Ureter (tissue), 1 donor: ENCODE measurements at regions not wholly inside any gene's neighbourhood (a gene's known extent, or its start where the extent isn't known, plus 50 kb on each side); places are given as distances from the start of the nearest gene placed in this dataset.
"Not testable (repeated sequence)": the region's sequence is repeated elsewhere in the genome, so short reads cannot be mapped to it uniquely, and the experiment has no call there.

ENCODE experiments used
- DNase-seq: peaks from one replicate; pipeline ENCODE4 v3.0.0-alpha.2; 2020; ENCODE audit warnings: low spot score
- donor health status: DM: yes; HTN: yes; CAD: no.

DNA sequence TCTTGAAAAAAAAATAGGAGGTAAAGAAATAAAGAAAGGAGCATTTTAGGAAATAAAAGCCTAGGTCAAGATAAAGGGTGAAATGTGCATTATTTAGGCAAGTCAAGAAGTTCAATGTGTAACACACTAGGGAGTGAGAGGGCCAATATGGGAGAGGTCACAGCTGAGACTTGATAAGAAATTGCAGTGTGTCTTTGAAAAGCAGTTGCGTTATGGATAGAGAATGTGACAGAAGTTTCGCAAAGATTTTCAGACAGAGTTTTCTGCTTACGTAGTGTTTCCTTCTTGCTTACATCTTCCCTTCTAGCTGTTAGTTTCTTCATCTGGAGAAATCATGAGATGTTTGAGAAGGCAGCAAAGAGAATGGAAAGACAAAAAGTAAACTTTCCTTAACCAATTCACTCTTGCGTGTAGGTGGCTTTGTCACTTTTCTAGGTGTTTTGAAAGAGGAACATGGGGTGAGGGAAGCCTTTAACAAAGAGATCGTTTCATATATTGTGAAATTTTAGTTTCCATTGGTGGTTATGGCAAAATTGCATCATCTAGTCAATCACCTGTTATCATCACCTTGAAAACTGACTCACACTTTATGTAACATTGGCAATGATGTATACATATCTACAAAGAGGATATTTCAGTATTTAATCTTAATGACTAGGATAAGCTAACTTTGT, 975.5 kb downstream of the OLFM4 start:
- no peak for DNase-seq

DNA sequence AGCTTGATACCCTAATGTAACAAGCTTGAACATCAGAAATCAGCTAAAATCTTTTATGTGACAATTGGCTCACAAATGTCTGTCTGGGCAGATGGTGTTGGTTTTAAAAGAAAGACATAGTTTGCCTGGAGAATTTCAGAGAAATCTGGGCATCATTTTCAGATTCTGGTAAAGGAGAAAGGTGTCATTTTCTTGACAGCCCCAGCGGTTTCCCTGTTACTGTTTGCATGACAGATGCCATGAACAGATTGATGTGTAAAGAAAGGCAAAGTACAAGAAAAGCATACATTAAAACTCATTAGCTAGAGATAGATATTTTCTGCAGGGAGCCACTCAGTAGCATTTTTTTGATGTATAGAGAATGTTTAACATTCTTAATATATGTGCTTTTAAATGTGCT, 987.9 kb downstream of the OLFM4 start:
- DNase-seq, result no peak

DNA sequence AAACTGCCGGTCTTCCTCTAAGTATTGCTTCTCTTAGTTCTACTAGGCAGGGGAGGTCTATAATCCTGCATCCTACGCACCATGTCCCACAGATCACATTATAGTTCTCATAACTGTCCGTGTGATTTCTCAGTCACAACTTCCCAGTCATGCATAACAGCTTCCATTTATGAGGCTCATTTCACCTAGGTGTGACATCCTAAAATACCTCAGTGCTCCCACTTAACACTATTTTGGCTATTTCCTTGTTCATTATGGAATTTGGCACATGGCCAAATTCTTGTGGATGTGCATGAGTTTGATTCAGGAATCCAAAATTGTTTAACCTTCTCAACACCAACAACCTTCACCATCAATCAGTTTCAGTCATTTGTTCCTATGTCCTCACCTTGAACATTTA, 989.9 kb downstream of the OLFM4 start:
- no peak for DNase-seq

DNA sequence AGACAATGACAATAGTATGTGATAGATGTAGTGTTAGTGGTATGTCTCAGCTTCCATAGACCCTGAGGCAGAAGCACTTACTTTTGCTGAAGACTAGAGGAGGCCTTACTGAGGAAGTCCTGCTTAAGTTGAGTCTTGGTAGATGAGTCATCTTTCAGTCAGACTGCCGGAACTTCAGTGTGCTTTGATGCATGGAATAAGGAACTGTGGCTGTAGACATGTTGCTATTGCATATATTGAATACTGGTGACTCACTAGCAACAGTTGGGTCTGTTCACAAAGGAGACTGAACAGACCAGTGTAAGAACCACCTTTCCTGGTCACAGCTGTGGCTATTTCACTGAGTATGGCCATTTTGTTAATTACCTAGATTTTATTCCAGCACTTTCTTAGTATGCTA, 1000.6 kb downstream of the OLFM4 start:
- DNase-seq, result peak; percentile 41

DNA sequence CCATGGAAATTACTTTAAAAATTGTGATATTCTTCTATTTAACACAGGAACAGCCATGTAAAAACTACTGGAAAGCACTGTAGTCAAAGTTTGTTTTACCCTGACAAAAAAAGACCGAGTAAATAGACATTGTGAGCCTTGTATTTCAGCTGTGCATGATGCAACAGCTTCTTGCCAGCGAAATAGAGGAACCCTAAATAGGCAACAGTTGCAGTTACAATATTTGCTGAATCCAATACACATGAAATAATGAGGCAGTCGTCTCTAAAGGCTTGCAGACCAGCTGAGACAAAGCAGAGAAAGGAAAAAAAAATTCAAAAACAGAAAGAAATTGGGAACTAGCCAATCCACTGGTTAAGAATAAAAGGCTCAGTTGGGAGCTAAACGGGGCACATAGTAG, 1001.1 kb downstream of the OLFM4 start:
- DNase-seq, result no peak

DNA sequence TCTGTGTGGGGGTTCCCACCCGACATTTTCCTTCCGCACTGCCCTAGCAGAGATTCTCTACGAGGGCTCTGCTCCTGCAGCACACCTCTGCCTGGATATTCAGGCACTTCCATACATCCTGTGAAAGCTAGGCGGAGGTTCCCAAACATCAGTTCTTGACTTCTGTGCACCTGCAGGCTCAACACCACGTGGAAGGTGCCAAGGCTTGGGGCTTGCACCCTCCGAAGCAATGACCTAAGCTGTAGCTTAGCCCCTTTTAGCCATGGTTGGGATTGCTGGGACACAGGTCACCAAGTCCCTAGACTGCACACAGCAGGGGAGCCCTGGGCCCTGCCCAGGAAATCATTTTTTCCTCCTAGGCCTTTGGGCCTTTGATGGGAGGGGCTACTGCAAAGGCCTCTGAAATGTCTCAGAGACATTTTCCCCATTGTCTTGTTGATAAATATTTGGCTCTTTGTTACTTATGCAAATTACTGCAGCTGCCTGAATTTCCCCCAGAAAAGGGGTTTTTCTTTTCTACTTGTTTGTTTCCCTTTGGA, 1004.8 kb downstream of the OLFM4 start:
- DNase-seq, result no peak

DNA sequence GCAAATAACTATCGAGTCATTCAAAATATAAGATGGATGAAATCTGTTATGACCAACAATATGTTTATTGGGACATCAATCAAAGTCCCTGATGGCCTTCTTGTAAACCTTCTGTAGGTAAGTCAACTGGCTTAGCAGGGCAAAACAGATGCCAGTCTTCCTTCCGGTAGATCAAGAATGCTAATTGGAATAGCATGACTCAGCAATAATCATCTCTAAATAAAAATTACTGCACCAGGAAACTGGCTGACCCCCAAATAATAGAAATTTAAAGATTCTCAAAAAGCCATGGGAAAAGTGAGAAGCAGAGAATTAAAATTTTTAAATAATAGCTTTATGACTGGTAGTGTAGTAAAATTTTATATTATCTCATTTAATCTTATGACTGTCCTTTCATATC, 1005.4 kb downstream of the OLFM4 start:
- no peak for DNase-seq

DNA sequence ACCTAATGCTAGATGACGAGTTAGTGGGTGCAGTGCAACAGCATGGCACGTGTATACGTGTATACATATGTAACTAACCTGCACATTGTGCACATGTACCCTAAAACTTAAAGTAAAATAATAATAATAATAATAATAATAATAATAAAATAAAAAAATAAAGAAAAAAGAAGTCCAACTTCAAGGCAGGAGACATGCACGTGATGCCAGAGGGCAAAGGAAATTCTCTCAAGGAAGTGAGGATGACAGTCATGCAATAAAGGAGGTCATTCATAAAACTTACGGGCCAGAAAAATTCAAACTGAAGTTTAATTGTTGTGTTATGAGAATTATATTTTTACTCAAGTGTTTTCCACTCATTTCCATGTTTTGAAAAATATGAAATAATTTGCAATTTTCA, 1028.8 kb downstream of the OLFM4 start:
- not testable (repeated sequence) for DNase-seq

DNA sequence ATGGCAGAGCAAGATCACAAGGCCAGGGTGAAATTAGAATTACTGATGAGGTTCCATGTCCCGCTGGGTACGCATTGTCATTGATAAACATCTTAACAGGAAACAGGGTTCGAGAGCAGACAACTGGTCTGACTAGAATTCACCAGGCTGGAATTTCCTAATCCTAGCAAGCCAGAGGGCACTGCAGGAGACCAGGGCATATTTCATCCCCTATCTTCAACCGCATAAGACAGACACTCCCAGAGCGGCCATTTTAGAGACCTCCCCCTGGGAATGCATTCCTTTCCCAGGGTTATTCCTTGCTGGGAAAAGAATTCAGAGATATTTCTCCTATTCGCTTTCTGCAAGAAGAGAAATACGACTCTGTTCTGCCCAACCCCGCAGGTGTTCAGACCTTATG, 1041.3 kb downstream of the OLFM4 start:
- DNase-seq, result not testable (repeated sequence)

DNA sequence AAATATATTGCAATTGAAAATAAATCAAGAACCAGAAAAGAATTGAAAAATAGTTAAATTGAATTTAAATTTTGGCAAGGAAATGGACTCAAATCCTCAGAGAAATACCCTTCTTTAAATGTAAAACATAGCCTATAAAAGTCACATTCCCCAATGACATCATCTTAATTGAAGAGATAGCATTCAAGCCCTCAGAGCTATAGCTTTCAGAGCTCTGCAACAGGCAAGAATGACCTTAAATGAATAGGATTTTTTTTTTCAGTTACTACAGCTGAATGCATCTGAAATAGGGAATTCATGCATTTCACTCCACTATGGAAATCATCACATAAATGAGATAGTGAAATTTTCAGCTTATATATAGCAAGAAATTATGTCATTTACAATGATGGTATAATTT, 1049.0 kb downstream of the OLFM4 start:
- DNase-seq, result no peak

DNA sequence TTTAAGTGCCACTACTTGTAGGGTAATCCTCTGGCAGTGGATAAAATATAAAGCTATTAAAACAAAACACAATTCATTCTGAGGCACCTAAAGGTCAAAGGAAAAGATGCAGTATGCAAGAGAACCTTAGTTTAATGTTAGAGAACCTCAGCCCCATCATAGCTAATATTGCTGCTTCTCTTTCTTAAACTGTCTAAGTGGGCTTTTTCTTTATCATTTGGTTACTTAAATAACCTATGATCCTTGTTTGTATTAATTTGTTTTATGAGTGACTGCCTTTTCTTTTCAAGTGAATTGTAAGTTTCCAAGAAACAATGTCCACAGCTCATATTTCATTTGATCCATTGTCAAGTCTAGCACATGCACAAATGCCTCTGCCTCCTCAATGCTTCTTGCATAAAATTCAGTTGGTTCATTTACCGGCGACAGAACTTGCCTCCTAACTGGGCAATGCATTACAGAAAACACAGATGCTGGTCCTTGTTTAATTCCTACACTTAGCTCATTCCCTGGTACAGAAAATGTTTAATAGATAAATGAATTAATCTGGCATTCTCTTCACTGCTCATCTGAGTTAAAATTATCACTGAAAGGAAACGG, 1049.8 kb downstream of the OLFM4 start:
- DNase-seq, result no peak

DNA sequence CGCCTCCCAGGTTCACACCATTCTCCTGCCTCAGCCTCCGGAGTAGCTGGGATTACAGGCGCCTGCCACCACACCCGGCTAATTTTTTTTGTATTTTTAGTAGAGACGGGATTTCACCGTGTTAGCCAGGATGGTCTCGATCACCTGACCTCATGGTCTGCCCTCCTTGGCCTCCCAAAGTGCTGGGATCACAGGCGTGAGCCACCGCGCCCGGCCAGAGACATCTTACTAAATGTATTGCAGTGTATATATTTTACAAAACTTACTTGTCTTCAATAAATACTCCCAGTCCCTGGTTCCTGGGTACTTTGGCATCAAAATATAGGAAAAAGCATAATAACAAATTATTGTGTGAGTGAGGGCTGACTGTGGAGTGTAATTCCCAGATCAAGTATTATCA, 1053.7 kb downstream of the OLFM4 start:
- DNase-seq, result not testable (repeated sequence)

DNA sequence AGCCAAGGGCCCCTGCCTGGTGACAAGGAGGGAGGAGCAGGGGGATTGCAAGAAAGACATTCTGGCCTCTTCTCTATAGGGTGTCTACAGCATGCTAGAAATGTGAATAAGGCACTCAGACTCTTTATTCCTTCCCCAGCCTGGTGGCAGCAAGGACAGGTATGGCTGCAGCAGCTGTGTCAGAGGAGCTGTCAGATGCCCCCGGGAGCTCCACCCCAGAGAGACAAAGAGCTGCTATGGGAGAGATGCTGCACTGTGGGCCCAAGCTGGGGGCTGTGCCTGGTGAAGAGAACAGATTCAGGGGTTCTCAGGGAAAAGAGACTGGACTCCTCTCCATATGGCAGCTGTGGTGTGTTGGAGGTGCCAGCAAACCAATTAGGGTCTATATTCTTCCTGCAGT, 1063.3 kb downstream of the OLFM4 start:
- DNase-seq, result no peak

DNA sequence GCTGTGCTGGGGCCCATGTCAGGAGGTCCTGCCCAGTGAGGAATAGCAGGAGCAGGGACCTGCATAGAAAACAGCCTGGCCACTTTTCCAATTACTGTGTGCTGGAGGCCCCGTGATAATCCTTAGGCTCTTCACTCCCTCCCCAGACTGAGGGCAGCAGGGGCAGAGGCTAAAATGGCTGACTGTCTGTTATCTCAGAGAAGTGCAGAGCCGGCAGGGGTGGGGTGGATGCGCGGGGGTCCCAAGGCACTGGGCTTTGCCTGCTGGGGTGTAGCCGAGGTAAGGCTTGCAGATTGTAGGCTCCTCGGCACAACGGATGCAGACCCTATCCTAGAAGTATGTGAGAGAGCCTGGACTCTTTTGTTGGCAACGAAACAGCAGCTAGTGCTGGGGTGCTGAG, 1064.1 kb downstream of the OLFM4 start:
- no peak for DNase-seq

DNA sequence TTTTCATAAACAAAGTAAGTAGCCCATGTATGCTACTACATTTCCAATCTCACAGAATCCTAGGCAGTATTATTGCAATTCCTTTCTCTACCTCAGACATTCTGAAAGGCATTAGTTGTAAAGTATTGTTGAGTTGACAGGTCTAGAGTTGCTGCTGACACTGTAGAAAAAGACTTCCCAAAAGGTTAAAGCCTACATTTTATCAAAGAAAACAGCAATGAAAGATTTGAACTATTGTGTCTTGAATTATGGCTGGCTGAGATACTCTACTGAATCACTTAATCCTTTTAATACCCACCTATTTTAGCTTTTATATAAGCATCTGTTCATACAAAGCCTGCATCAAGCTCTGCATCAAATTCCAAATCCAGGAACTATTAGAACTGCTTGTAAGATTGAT, 1082.0 kb downstream of the OLFM4 start:
- DNase-seq, result no peak

DNA sequence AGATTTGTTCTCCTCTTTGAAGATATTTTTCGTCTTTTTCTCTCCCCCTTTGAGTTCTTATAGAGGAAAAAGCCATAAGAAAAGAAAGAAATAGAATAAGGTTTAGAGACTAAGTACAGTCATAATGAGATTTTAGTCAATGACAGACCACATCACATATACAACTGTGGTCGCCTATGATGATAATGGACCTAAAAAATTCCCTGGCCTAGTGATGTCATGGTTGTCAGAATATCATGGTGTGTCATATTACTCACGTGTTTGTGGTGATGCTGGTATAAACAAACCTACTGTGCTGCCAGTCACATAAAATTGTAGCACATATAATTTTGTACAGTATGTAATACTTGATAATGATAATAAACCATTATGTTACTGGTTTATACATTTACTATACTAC, 1096.1 kb downstream of the OLFM4 start:
- no peak for DNase-seq

DNA sequence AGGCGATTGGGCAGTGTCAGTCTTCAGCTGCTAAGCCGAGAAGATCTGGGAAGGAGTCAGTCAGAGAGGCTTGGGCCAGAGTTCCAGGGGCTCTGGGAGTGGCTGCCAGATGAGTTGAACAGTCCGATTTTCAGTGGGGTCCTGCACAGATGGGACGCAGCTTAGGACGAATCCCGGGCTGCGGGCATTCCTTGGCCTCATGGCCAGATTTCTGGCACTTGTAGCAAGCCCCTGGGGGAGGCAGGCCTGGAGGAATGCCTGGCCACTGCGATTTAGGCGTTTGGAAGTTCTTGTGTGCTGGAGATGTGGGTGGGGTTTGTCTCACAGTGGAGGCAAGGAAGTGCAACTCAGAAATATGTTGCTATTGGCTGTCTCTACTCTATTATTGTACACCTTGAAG, 1102.3 kb downstream of the OLFM4 start:
- DNase-seq, result not testable (repeated sequence)

DNA sequence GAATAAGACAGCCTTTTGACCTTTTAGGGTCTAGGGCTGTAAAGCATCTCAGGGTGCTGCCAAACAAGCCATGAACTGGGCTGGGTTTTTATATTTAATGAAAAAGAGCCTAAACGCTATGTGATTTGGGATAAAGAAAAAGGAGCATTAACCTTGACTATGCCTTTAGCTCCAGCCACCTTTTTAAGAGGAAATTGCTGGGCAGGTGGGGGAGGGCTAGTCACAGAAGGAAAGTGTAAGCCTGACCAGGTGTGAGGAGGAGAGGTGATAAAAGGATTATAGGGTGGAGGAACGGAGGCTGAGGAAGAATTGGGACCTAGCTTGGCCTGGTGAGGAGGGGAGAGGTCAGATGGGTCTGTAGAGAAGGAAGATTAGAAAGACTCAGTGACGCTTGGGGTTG, 1102.8 kb downstream of the OLFM4 start:
- not testable (repeated sequence) for DNase-seq

DNA sequence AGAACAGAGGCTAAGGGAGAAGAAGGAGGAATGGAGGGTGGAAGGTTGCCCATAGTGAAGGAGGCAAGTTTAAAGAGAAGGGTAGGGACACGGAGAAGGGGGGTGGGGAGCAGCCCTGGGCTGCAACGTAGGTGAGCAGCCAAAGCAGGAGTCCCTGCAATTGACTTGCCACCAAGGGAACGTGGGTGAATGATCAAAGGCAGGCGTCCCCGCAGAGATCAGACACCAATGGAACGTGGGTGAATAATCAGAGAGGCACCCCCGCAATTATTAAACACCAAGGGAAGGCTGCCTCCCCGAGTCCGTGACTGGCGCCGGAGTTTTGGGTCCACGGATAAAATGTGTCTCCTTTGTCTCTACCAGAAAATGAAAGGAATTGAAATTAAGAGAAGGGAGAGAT, 1103.5 kb downstream of the OLFM4 start:
- not testable (repeated sequence) for DNase-seq

DNA sequence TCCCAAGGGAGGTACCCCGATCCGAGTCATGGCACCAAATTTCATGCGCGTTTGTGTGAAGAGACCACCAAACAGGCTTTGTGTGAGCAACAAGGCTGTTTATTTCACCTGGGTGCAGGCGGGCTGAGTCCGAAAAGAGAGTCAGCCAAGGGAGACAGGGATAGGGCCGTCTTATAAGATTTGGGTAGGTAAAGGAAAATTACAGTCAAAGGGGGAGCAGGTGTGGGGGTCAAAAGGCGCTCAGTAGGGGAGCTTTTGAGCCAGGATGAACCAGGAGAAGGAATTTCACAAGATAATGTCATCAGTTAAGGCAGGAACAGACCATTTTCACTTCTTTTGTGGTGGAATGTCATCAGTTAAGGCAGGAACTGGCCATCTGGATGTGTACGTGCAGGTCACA, 1104.1 kb downstream of the OLFM4 start:
- not testable (repeated sequence) for DNase-seq

DNA sequence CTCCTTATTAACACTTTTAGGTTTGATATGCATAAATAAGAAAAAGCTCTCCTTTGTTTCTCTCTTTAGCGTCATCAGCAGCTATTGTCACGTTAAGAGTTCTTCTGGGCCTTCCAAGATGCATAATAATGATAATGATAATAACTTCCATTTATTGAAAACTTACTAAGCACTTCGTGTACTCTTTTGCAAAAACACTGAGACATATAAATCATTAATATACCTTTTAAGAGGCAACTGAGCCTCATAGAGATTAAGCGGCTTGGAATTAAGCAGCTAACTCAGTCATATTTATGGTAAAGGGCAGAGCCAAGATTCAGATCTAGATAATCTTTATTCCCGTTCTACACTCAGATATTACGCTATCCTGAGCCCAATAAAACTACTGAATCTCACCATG, 1105.1 kb downstream of the OLFM4 start:
- DNase-seq, result no peak

DNA sequence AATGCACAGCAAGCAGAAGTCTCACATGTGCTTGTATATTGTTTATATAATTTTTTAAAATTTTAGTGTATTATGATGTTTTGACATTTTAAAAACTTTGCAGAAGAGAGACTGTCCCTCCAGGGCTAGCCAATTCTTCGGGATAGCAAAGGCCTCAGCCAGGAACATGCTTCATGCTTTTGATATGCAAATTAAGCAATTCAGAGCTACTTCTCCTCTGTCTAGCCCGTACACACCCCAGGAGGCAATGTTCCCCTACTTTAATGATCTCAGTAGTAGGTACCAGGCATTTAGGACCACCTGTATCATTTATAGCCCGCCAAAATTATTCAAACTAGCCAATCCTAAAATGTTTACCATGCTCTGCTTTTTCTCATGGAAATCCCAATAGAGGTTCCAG, 1116.2 kb downstream of the OLFM4 start:
- DNase-seq, result no peak

DNA sequence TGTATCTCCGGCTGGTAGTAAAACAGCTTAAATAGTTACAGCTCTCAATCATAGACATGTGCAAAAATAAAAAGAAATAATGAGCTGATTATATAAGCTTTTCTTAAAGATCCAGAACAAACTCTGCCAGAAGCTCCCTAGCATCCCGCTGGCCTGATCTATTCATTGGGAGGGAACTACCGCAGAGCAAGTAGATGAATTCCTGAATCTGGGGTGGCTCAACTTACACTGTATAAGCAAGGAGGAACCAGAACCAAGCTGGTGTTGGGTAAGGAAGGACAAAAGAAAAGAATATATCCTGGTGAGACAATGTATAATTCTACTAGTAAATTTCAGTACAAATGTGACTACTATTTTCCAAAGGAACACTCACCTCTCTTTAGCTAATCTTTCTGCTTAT, 1122.2 kb downstream of the OLFM4 start:
- DNase-seq, result no peak

DNA sequence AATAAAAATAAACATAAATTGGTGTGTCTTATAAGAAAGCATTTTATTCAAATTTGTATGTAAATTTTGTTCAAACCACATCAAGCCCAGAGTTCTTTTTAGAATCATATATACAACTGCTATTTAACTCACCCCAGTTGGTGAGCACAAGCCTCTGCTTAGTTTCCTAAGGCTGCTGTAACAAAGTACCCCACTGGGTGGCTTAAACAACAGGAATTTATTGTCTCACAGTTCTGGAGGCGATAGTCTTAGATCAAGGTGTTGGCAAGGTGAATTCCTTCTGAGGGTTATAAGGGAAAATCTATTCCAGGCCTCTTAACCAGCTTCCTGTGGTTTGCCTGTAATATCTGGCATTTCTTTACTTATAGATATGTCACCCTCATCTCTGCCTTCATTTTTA, 1133.5 kb downstream of the OLFM4 start:
- DNase-seq, result no peak
